ENCODE measurements at regions not wholly inside any gene's neighbourhood (a gene's known extent, or its start where the extent isn't known, plus 50 kb on each side); places are given as distances from the start of the nearest gene placed in this dataset.

- TF ChIP-seq CTCF (IDR thresholded peaks at IDR 0.05; ENCODE audit: control extremely low read depth, extremely low read depth, low read depth, missing control alignments), result no peak
- peak; percentile 16 for DNase-seq (ENCODE audit: extremely low spot score)
- CTCF ChIA-PET, result no interaction called here
- POLR2A ChIA-PET, result no interaction called here
Observed at GRCh38 chr10:114767101-114767985, 54.2 kb upstream of the FHIP2A start.

- DNase-seq (ENCODE audit: extremely low spot score), result peak; percentile 22
- POLR2A ChIA-PET, result interaction anchor here (0.7 kb wide), 1 partner anchor 241 kb away, joined by 5 read pairs; no protein-coding TSS in a partner anchor
- CTCF ChIA-PET, result no interaction called here
- TF ChIP-seq CTCF (IDR thresholded peaks at IDR 0.05; ENCODE audit: control extremely low read depth, extremely low read depth, low read depth, missing control alignments), result no peak
Observed at GRCh38 chr10:114767986-114768821, 53.4 kb upstream of the FHIP2A start.

- CTCF ChIA-PET, result no interaction called here
- POLR2A ChIA-PET, result no interaction called here
- DNase-seq (ENCODE audit: extremely low spot score), result no peak
- TF ChIP-seq CTCF (IDR thresholded peaks at IDR 0.05; ENCODE audit: control extremely low read depth, extremely low read depth, low read depth, missing control alignments), result no peak
Observed at GRCh38 chr10:114770009-114770408, 51.6 kb upstream of the FHIP2A start.

- no peak for DNase-seq (ENCODE audit: extremely low spot score)
- ChIA-PET CTCF (no interaction called here), POLR2A (no interaction called here)
- TF ChIP-seq CTCF (IDR thresholded peaks at IDR 0.05; ENCODE audit: control extremely low read depth, extremely low read depth, low read depth, missing control alignments), result no peak
Observed at GRCh38 chr10:114771157-114771556, 50.4 kb upstream of the FHIP2A start.

GRCh38 chr10:114771749-114772148, 49.8 kb upstream of the FHIP2A start:
- ChIA-PET CTCF (no interaction called here), POLR2A (no interaction called here)
- no peak for TF ChIP-seq CTCF (IDR thresholded peaks at IDR 0.05; ENCODE audit: control extremely low read depth, extremely low read depth, low read depth, missing control alignments)
- no peak for DNase-seq (ENCODE audit: extremely low spot score)
